ENCODE measurements at regions not wholly inside any gene's neighbourhood (a gene's known extent, or its start where the extent isn't known, plus 50 kb on each side); places are given as distances from the start of the nearest gene placed in this dataset.

GRCh38 chr15:35646790-35647189 is 100.8 kb upstream of the DPH6 start:
- DNase-seq (ENCODE audit: low spot score in 2 of 2) (no peak), ATAC-seq (no peak)
- H3K36me3 Mint-ChIP-seq: peaks cover 0 to 11% of the 10 kb centered on the region in 2 donors
- no peak overlapping the region for H3K27ac Mint-ChIP-seq
- peaks cover 14 to 21% of the 10 kb centered on the region in 2 donors for H3K9me3 Mint-ChIP-seq

- peaks cover 10 to 16% of the 10 kb centered on the region in 2 donors for H3K9me3 Mint-ChIP-seq
- DNase-seq (ENCODE audit: low spot score in 2 of 2): no peak
- no peak overlapping the region for H3K27ac Mint-ChIP-seq
- peaks cover 0 to 5% of the 10 kb centered on the region in 2 donors for H3K36me3 Mint-ChIP-seq
- no peak for ATAC-seq
Measured at GRCh38 chr15:35647303-35647702, 101.3 kb upstream of the DPH6 start.

- ATAC-seq (no peak), DNase-seq (ENCODE audit: low spot score in 2 of 2) (no peak)
- Mint-ChIP-seq H3K36me3 (no peaks in the 10 kb centered on the region), H3K9me3 (peaks cover 0 to 5% of the 10 kb centered on the region in 2 donors), H3K27ac (no peak overlapping the region)
Measured at GRCh38 chr15:35648941-35649340, 103.0 kb upstream of the DPH6 start.

DNA sequence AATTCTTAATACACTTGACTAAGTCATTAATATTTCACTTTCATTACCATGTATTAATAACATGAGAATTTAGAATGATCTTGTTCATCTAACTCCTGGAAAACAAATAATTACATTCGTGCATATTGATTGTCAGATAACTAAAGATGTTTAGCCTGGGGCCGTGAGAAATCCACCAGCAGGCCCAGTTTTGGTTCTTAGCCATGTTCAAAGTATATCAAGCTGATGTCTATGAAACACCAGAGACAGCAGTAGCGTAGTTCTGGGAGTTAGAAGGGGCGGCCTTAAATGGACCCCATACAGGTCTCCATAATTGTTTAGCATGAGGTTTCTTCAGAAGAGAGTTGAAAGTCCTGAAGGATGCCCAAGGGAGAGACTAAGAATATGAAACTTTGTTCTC is 103.6 kb upstream of the DPH6 start:
- no peaks in the 10 kb centered on the region for H3K36me3 Mint-ChIP-seq
- no peak overlapping the region for H3K27ac Mint-ChIP-seq
- DNase-seq (ENCODE audit: low spot score in 2 of 2) (no peak), ATAC-seq (no peak)
- H3K9me3 Mint-ChIP-seq: peaks cover 0 to 5% of the 10 kb centered on the region in 2 donors

GRCh38 chr15:35654332-35654731 is 108.4 kb upstream of the DPH6 start:
- DNase-seq (ENCODE audit: low spot score in 2 of 2) (no peak), ATAC-seq (no peak)
- no peaks in the 10 kb centered on the region for H3K9me3 Mint-ChIP-seq
- H3K36me3 Mint-ChIP-seq: no peaks in the 10 kb centered on the region
- no peak overlapping the region for H3K27ac Mint-ChIP-seq

DNA sequence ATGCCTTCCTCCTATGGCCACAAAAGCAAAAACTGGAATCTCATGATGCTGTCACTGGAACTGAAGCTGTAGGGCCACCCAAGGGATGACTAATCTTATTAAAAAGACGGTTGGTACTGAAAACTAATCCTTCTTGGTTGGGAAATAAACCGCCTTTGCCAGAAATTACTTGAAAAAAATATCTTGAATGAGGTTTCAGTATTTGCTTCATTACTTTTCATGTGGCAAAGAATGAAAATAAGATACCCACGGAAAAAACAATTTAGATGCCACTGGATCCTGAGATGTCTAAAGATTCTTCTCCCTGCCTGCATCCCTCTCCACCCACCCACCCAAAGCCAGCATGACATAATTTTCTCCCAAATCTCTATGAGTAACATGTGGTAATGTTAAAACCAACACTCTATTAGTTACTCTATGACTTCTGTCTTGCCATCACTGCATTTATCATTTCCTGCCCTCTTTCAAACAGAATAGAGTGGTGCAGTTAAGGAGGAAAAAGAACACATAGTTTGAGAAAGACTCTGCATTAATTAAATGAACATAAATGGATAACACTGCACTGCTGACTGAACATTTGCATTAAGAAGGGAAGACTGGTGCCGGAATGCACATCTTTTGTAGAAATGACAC is 111.8 kb upstream of the DPH6 start:
- Mint-ChIP-seq H3K27ac (peak overlapping the region in 1 of 2 donors; percentile 40), H3K36me3 (no peaks in the 10 kb centered on the region), H3K9me3 (peaks cover 0 to 9% of the 10 kb centered on the region in 2 donors)
- DNase-seq (ENCODE audit: low spot score in 2 of 2) (no peak), ATAC-seq (peak; percentile 86 to 92)

GRCh38 chr15:35663956-35664355 is 118.0 kb upstream of the DPH6 start:
- H3K9me3 Mint-ChIP-seq: peaks cover 0 to 9% of the 10 kb centered on the region in 2 donors
- no peak for ATAC-seq
- H3K27ac Mint-ChIP-seq: no peak overlapping the region
- DNase-seq (ENCODE audit: low spot score in 2 of 2): no peak
- H3K36me3 Mint-ChIP-seq: no peaks in the 10 kb centered on the region

GRCh38 chr15:35665896-35666536 is 120.1 kb upstream of the DPH6 start:
- no peak for ATAC-seq

DNA sequence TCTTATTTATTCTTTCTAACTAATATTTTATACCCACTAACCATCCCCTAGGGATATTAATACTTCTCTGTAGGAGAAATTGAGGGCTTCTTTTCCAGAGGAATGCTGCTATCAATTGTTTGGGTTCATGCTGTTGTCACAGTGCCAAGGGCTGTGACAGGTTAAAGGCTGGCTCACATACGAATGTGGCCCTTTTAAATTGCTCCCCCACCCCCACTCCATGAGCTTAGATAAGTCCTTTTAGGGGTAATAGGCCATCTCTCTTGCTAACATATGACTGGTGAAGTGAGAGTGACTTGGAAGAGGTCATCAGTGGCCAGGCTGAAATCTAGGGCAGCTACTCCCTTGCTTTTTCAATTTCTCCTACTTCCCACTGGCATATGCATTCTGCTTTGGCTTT is 121.9 kb upstream of the DPH6 start:
- H3K9me3 Mint-ChIP-seq: peaks cover 8 to 10% of the 10 kb centered on the region in 2 donors
- H3K36me3 Mint-ChIP-seq: no peaks in the 10 kb centered on the region
- no peak for DNase-seq (ENCODE audit: low spot score in 2 of 2)
- no peak overlapping the region for H3K27ac Mint-ChIP-seq
- no peak for ATAC-seq

More at GRCh38 chr15:35665896-35666536, 120.1 kb upstream of the DPH6 start:
- Mint-ChIP-seq H3K9me3 (peaks cover 8 to 14% of the 10 kb centered on the region in 2 donors), H3K36me3 (no peaks in the 10 kb centered on the region), H3K27ac (no peak overlapping the region)
- no peak for DNase-seq (ENCODE audit: low spot score in 2 of 2)

DNA sequence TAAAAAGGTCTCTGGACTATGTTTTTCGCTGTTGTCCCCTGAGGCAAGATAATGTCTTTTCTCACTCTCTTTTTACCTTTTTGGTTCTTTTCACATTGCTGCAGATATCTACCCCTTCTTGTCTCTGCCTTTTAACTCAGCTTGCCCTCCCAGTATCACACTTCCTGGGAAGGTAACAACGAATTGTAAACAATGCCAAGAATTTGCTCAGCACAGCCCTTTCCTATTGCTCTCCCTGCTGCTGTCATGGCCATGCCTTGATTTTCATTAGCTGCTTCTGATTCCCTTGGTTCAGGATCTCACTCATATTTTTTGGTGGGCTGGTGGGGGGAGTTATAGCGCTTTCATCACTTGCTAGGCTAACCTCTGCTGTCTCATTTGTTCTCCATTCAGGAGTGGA is 123.1 kb upstream of the DPH6 start:
- Mint-ChIP-seq H3K27ac (no peak overlapping the region), H3K9me3 (peaks cover 8 to 10% of the 10 kb centered on the region in 2 donors), H3K36me3 (no peaks in the 10 kb centered on the region)
- no peak for ATAC-seq
- no peak for DNase-seq (ENCODE audit: low spot score in 2 of 2)

DNA sequence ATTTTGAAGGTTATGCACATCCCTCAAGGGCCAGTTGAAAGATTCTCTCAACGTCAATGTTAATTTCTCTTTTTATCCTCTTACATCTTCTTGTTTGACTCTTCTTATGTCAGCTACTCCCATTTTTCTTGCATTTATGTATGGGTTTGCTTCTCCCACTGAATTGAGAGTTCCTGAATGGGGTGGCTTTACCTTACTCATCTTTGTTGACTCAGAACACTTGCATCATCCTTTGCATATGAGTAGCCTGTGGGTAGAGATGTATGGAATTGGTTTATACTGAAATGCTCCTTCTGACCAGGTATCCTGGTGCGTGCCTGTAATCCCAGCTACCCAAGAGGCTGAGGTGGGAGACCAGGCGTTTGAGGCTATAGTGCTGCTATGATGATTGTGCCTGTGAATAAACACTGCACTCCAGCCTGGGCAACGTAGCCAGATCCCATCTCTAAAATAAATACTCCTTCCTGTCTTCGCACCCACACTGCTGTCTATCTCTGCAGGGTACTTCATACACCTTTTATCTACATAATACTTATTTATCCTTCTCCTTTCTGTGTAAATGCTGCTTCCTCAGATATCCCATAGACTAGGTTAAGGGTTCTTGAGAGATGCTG is 123.6 kb upstream of the DPH6 start:
- Mint-ChIP-seq H3K27ac (no peak overlapping the region), H3K36me3 (no peaks in the 10 kb centered on the region), H3K9me3 (peaks cover 8 to 10% of the 10 kb centered on the region in 2 donors)
- no peak for ATAC-seq
- no peak for DNase-seq (ENCODE audit: low spot score in 2 of 2)

- Mint-ChIP-seq H3K9me3 (peaks cover 8 to 10% of the 10 kb centered on the region in 2 donors), H3K27ac (no peak overlapping the region), H3K36me3 (no peaks in the 10 kb centered on the region)
- ATAC-seq (no peak), DNase-seq (ENCODE audit: low spot score in 2 of 2) (no peak)
Measured at GRCh38 chr15:35671197-35671596, 125.2 kb upstream of the DPH6 start.

- H3K9me3 Mint-ChIP-seq: peaks cover 8 to 10% of the 10 kb centered on the region in 2 donors
- no peak for ATAC-seq
- H3K36me3 Mint-ChIP-seq: no peaks in the 10 kb centered on the region
- no peak for DNase-seq (ENCODE audit: low spot score in 2 of 2)
- H3K27ac Mint-ChIP-seq: no peak overlapping the region
Measured at GRCh38 chr15:35671981-35672380, 126.0 kb upstream of the DPH6 start.

GRCh38 chr15:35673093-35673684 is 127.2 kb upstream of the DPH6 start:
- H3K27ac Mint-ChIP-seq: peak overlapping the region; percentile 0 to 66
- peak; percentile 73 to 90 for ATAC-seq
- no peaks in the 10 kb centered on the region for H3K36me3 Mint-ChIP-seq
- peak in 1 of 2 donors; percentile 22 for DNase-seq (ENCODE audit: low spot score in 2 of 2)
- H3K9me3 Mint-ChIP-seq: peaks cover 8 to 10% of the 10 kb centered on the region in 2 donors

DNA sequence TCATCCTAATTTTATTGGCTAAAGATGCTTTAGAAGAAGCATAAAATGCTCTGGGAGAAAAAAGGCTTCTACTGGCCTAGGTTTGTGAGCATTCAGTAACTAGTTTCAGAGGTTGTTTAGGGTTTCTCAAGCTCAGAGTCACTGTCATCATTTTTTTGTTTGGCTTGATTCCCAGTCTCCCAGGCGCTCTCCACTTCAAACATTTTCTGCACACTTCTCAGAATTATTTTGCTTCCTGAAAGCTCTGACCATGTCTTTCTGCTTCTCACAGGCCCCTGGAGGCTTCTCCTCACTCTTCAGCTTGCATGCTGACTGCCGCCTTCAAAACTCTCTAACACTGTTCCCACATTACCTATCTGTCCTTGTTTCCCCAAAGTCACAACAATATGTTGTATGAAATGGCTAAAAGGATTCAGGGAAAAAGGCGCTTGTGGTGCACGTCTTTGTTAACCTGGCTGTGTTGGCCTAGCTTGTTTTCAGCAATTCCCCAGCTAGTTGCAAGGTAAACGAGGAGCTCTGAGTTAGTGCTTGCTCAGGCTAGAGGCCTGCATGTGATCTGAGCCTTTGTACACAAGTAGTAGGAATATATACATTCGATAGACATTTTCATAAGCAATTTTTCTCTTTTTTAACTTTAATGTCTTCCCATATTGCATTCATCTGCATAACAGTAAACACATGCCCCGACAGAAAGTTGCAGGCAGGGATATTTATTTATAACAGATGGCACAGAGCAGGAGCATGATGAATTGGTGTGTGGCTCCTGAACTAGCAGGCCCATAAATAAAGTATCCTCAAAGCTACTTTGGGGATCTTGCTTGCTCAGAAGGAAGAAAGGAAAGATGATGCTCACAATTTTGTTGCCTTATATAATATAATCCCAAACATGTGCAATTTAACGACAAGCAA is 129.2 kb upstream of the DPH6 start:
- ATAC-seq (peak in 1 of 2 donors; percentile 5), DNase-seq (ENCODE audit: low spot score in 2 of 2) (no peak)
- no peaks in the 10 kb centered on the region for H3K36me3 Mint-ChIP-seq
- H3K27ac Mint-ChIP-seq: no peak overlapping the region
- H3K9me3 Mint-ChIP-seq: no peaks in the 10 kb centered on the region

DNA sequence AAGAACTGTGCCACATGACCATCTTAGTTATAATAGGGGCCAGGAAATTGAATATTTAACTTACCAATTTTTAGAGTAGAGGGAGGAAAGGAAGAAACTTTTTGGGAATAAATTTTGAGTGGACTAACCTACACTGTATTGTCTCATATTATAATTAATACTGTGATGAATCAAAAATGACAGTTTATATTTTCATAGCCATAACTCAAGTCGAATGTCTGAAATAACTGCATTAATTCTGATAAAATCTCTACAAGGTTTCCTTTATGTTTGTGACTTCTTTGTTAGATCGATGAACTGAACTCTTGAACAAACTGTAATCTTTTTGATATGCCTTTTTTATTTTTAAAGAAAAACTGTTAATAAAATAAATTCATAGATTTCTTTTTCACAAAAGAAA is 132.8 kb upstream of the DPH6 start:
- H3K36me3 Mint-ChIP-seq: no peaks in the 10 kb centered on the region
- ATAC-seq (no peak), DNase-seq (ENCODE audit: low spot score in 2 of 2) (no peak)
- H3K27ac Mint-ChIP-seq: no peak overlapping the region
- H3K9me3 Mint-ChIP-seq: no peaks in the 10 kb centered on the region
